ENCODE measurements at regions not wholly inside any gene's neighbourhood (a gene's known extent, or its start where the extent isn't known, plus 50 kb on each side); places are given as distances from the start of the nearest gene placed in this dataset.

- Histone ChIP-seq H3K9me3 (replicated peaks; ENCODE audit: control insufficient read depth, insufficient read depth, low read length) (no peaks in the 10 kb centered on the region), H3K27ac (ENCODE audit: control insufficient read depth, insufficient read depth) (no peak overlapping the region), H3K4me2 (ENCODE audit: control insufficient read depth, insufficient read depth) (no peak overlapping the region), H3K27me3 (replicated peaks in 1 of 2; ENCODE audit: control insufficient read depth in 2 of 2, insufficient read depth in 2 of 2, low read length in 1 of 2) (no peaks in the 10 kb centered on the region), H3K9ac (ENCODE audit: control insufficient read depth, insufficient read depth, low read length) (no peak overlapping the region), H4K20me1 (ENCODE audit: control insufficient read depth, insufficient read depth) (no peaks in the 10 kb centered on the region), H3K79me2 (ENCODE audit: control insufficient read depth, insufficient read depth, low read length) (no peaks in the 10 kb centered on the region), H3K36me3 (ENCODE audit: control insufficient read depth in 2 of 2, insufficient read depth in 2 of 2, low read length in 1 of 2) (no peaks in the 10 kb centered on the region), H2AFZ (ENCODE audit: control insufficient read depth, low read depth, low read length) (no peak overlapping the region), H3K4me1 (ENCODE audit: control insufficient read depth, insufficient read depth, low read length) (no peaks in the 10 kb centered on the region), H3K4me3 (no peak overlapping the region)
- BruUV-seq (replicated peaks) = no TSS peak
- no peak for ATAC-seq
- RAD21 ChIA-PET (ENCODE audit: unreplicated experiment) = no interaction called here
- intact Hi-C loops (cut with micrococcal nuclease; ENCODE audit: unreplicated experiment) (no loop called here), in situ Hi-C loops (cut with MboI) (no loop called here)
- WGBS (ENCODE audit: insufficient coverage, insufficient replicate concordance, low lambda C conversion rate, missing lambda C conversion rate) = 2% methylated on average over 3 of the region's 3 CpGs
- SMC1A ChIA-PET (ENCODE audit: uncharacterized antibody, unreplicated experiment) = no interaction called here
- FAIRE-seq = no peak
- CTCF ChIA-PET = interaction anchor here (1.1 to 3.2 kb wide), 2 partner anchors 17 to 39 kb away, joined by 7 to 12 read pairs; no protein-coding TSS in a partner anchor
- DNase-seq (ENCODE audit: low read depth, low spot score) = no peak
- POLR2A ChIA-PET = no interaction called here
- TF ChIP-seq ETV6 (conservative IDR thresholded peaks at IDR 0.05 in 1 of 2, IDR thresholded peaks at IDR 0.05 in 1 of 2; ENCODE audit: borderline replicate concordance in 1 of 2, low read depth in 1 of 2) (no peak), NFYA (IDR thresholded peaks at IDR 0.05; ENCODE audit: borderline replicate concordance, low read depth, low read length) (no peak), RB1 (IDR thresholded peaks at IDR 0.05; ENCODE audit: borderline replicate concordance) (no peak)
- TF ChIP-seq, protein P1, sequence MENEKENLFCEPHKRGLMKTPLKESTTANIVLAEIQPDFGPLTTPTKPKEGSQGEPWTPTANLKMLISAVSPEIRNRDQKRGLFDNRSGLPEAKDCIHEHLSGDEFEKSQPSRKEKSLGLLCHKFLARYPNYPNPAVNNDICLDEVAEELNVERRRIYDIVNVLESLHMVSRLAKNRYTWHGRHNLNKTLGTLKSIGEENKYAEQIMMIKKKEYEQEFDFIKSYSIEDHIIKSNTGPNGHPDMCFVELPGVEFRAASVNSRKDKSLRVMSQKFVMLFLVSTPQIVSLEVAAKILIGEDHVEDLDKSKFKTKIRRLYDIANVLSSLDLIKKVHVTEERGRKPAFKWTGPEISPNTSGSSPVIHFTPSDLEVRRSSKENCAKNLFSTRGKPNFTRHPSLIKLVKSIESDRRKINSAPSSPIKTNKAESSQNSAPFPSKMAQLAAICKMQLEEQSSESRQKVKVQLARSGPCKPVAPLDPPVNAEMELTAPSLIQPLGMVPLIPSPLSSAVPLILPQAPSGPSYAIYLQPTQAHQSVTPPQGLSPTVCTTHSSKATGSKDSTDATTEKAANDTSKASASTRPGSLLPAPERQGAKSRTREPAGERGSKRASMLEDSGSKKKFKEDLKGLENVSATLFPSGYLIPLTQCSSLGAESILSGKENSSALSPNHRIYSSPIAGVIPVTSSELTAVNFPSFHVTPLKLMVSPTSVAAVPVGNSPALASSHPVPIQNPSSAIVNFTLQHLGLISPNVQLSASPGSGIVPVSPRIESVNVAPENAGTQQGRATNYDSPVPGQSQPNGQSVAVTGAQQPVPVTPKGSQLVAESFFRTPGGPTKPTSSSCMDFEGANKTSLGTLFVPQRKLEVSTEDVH (IDR thresholded peaks at IDR 0.05; ENCODE audit: low read depth, partially characterized antibody) = no peak
These were observed 84.9 kb downstream of the GPAM start for GRCh38 chr10:112098682-112099081.
